DMS79 treated with DMSO at 0.1 percent for 48 hours (cell line): ENCODE measurements at regions not wholly inside any gene's neighbourhood (a gene's known extent, or its start where the extent isn't known, plus 50 kb on each side); places are given as distances from the start of the nearest gene placed in this dataset.

Experiments
- DNase-seq: peaks from one replicate; lab custom pipeline; 2025; lab: John Stamatoyannopoulos, UW

GRCh38 chr14:58697930-58698642 is 60.3 kb downstream of the DACT1 start:
- DNase-seq = peak; percentile 100

- DNase-seq = peak; percentile 88
Observed at GRCh38 chr14:58699681-58700205, 62.0 kb downstream of the DACT1 start.

- DNase-seq = no peak
Observed at GRCh38 chr14:58701156-58701555, 63.4 kb downstream of the DACT1 start.

GRCh38 chr14:58701604-58702003 is 63.8 kb downstream of the DACT1 start:
- DNase-seq = no peak

GRCh38 chr14:58702441-58703160 is 64.8 kb downstream of the DACT1 start:
- no peak for DNase-seq

GRCh38 chr14:58703161-58703506 is 65.4 kb downstream of the DACT1 start:
- peak; percentile 68 for DNase-seq

- peak; percentile 82 for DNase-seq
Observed at GRCh38 chr14:58705066-58705465, 67.3 kb downstream of the DACT1 start.

- DNase-seq = no peak
Observed at GRCh38 chr14:58707949-58708348, 70.2 kb downstream of the DACT1 start.

- no peak for DNase-seq
Observed at GRCh38 chr14:58709949-58710348, 72.2 kb downstream of the DACT1 start.

GRCh38 chr14:58711382-58711781 is 73.6 kb downstream of the DACT1 start:
- no peak for DNase-seq

GRCh38 chr14:58712357-58712756 is 74.6 kb downstream of the DACT1 start:
- DNase-seq = no peak

GRCh38 chr14:58713677-58714076 is 75.9 kb downstream of the DACT1 start:
- DNase-seq = no peak

- no peak for DNase-seq
Observed at GRCh38 chr14:58716706-58717105, 78.9 kb downstream of the DACT1 start.

GRCh38 chr14:58717211-58717610 is 79.4 kb downstream of the DACT1 start:
- DNase-seq = no peak

GRCh38 chr14:58717813-58718212 is 80.1 kb downstream of the DACT1 start:
- DNase-seq = no peak

GRCh38 chr14:58718226-58719205 is 80.8 kb downstream of the DACT1 start:
- DNase-seq = no peak

GRCh38 chr14:58721723-58722122 is 84.0 kb downstream of the DACT1 start:
- DNase-seq = no peak

- no peak for DNase-seq
Observed at GRCh38 chr14:58722441-58722840, 84.7 kb downstream of the DACT1 start.

GRCh38 chr14:58724206-58724605 is 86.4 kb downstream of the DACT1 start:
- DNase-seq = no peak

- no peak for DNase-seq
Observed at GRCh38 chr14:58724702-58725101, 86.9 kb downstream of the DACT1 start.

GRCh38 chr14:58725226-58725625 is 87.5 kb downstream of the DACT1 start:
- DNase-seq = no peak

GRCh38 chr14:58725871-58726270 is 88.1 kb downstream of the DACT1 start:
- no peak for DNase-seq
